Endothelial cell of umbilical vein (primary cell): ENCODE measurements at regions not wholly inside any gene's neighbourhood (a gene's known extent, or its start where the extent isn't known, plus 50 kb on each side); places are given as distances from the start of the nearest gene placed in this dataset.

ENCODE experiments used
- BruUV-seq: library from RNA; stranded (reverse); fragments of 400-500 nt; replicated peaks from 2 replicates; lab custom pipeline; 2021; lab: Mats Ljungman, UMichigan
- CTCF ChIA-PET: fragments of 300-600, 350-600 bp; sonication (Branson Sonifier 250); formaldehyde crosslinking; loops from one replicate; lab custom pipeline; 2021; ENCODE audit warnings: antibody characterized with exemption, inconsistent platforms; lab: Charles Lee
- POLR2A ChIA-PET: fragments of 300-600, 350-600 bp; sonication (Branson Sonifier 250); formaldehyde crosslinking; loops from one replicate; lab custom pipeline; 2021; ENCODE audit warnings: antibody characterized with exemption, inconsistent platforms; lab: Charles Lee
- DNase-seq: peaks from one replicate; pipeline ENCODE4 v3.0.0-alpha.2; 2011; ENCODE audit warnings: low read depth, low spot score
- FAIRE-seq: peaks from 2 replicates; lab custom pipeline; 2011; peaks lifted over from hg19 to GRCh38; lab: Jason Lieb, UNC
- H2AFZ ChIP-seq: 2 replicates; pipeline ENCODE4 v1.6.0; 2012; ENCODE audit warnings: low read depth, low read length, control low read depth, inconsistent platforms
- H3K27ac ChIP-seq: 2 replicates; pipeline ENCODE4 v1.5.1; 2011; ENCODE audit warnings: low read depth, mild to moderate bottlenecking, control low read depth, low read length, moderate library complexity; ENCODE audit not compliant: insufficient read depth
- H3K27me3 ChIP-seq, 2 experiments: 2 replicates each; pipeline versions ENCODE4 v1.6.0 to v1.6.1; 2011; ENCODE audit warnings: low read length in 2 of 2, mixed read lengths in 1 of 2; ENCODE audit not compliant: control insufficient read depth in 2 of 2, insufficient read depth in 2 of 2
- H3K36me3 ChIP-seq, 2 experiments: 2 replicates in 1 of 2; 3 replicates in 1 of 2; pipeline ENCODE4 v1.5.1; 2011; ENCODE audit warnings: low read length in 2 of 2, mild to moderate bottlenecking in 1 of 2, moderate library complexity in 1 of 2; ENCODE audit not compliant: control insufficient read depth in 2 of 2, insufficient read depth in 2 of 2; ENCODE audit errors: extremely low read depth in 1 of 2
- H3K4me1 ChIP-seq: 3 replicates; pipeline ENCODE4 v1.5.1; 2011; ENCODE audit warnings: mild to moderate bottlenecking, low read length; ENCODE audit not compliant: control insufficient read depth, insufficient read depth; ENCODE audit errors: extremely low read depth
- H3K4me2 ChIP-seq: 2 replicates; pipeline ENCODE4 v1.6.1; 2011; ENCODE audit warnings: low read length, control low read depth, mixed read lengths; ENCODE audit not compliant: insufficient read depth
- H3K4me3 ChIP-seq, 3 experiments: fragments of 200-600 bp in 1 of 3; sonication (generic), shearing (Covaris generic) in 1 of 3; replicated peaks in 1 of 3; 2 replicates each; pipeline ENCODE4 v1.5.1; 2011 to 2016; ENCODE audit warnings: control low read depth in 3 of 3, low read length in 3 of 3, mild to moderate bottlenecking in 2 of 3, inconsistent platforms in 1 of 3, low read depth in 1 of 3, moderate library complexity in 1 of 3; ENCODE audit not compliant: insufficient read depth in 1 of 3
- H3K79me2 ChIP-seq: 2 replicates; pipeline ENCODE4 v1.6.0; 2012; ENCODE audit warnings: low read length, inconsistent platforms; ENCODE audit not compliant: control insufficient read depth, insufficient read depth
- H3K9ac ChIP-seq: replicated peaks from 2 replicates; pipeline ENCODE3; 2011; ENCODE audit warnings: low read length, control low read depth; ENCODE audit not compliant: insufficient read depth; ENCODE audit errors: extremely low read depth
- H3K9me1 ChIP-seq: replicated peaks from 3 replicates; pipeline ENCODE4 v1.6.0; 2011; ENCODE audit warnings: mild to moderate bottlenecking, low read length; ENCODE audit not compliant: control insufficient read depth, insufficient read depth; ENCODE audit errors: extremely low read depth
- H3K9me3 ChIP-seq: replicated peaks from 2 replicates; pipeline ENCODE4 v1.5.1; 2012; ENCODE audit warnings: low read length, inconsistent platforms; ENCODE audit not compliant: control insufficient read depth, insufficient read depth
- H4K20me1 ChIP-seq: replicated peaks from 2 replicates; pipeline ENCODE3; 2011; ENCODE audit warnings: mild to moderate bottlenecking, low read length; ENCODE audit not compliant: control insufficient read depth, insufficient read depth; ENCODE audit errors: extremely low read depth
- EZH2 ChIP-seq: IDR thresholded peaks from 2 replicates; pipeline ENCODE4 v1.6.1; 2012; ENCODE audit warnings: borderline replicate concordance, low read depth, mild to moderate bottlenecking, moderate library complexity, low read length, inconsistent platforms; ENCODE audit not compliant: severe bottlenecking
- FOS ChIP-seq: IDR thresholded peaks from 2 replicates; pipeline ENCODE4 v1.6.1; 2011; ENCODE audit warnings: mild to moderate bottlenecking, low read length, moderate library complexity, borderline replicate concordance; ENCODE audit not compliant: insufficient read depth
- GATA2 ChIP-seq: IDR thresholded peaks from 2 replicates; pipeline ENCODE4 v1.7.0; 2011; ENCODE audit warnings: low read depth, mild to moderate bottlenecking, moderate library complexity, mixed read lengths, low read length; ENCODE audit not compliant: insufficient read length, insufficient read depth
- JUN ChIP-seq: IDR thresholded peaks from 2 replicates; pipeline ENCODE4 v1.6.1; 2011; ENCODE audit warnings: borderline replicate concordance, low read depth; ENCODE audit not compliant: insufficient read length, insufficient read depth
- MYC ChIP-seq: IDR thresholded peaks from one replicate; pipeline ENCODE4 v1.6.1; 2011; ENCODE audit warnings: mild to moderate bottlenecking, low read depth, low read length
- POLR2A ChIP-seq: IDR thresholded peaks from 2 replicates; pipeline ENCODE4 v1.6.1; 2012; ENCODE audit warnings: low read depth, mild to moderate bottlenecking, control low read depth, low read length
- POLR2AphosphoS5 ChIP-seq: IDR thresholded peaks from 2 replicates; pipeline ENCODE4 v1.6.1; 2012; ENCODE audit warnings: low read depth, mild to moderate bottlenecking, control low read depth, low read length, moderate library complexity; ENCODE audit not compliant: insufficient read depth
- dilution Hi-C: fragments of 300-500 bp; cut with MboI; formaldehyde crosslinking; loops from one replicate; pipeline ENCODE4 v1.15.0; 2019; ENCODE audit warnings: low sequenced_read_pairs; ENCODE audit not compliant: extremely low pct_ligation_motif_present
- intact Hi-C: fragments of 100-400 bp; cut with micrococcal nuclease; formaldehyde crosslinking; loops from one replicate; pipeline ENCODE4 v1.10.0; 2022
- TF ChIP-seq, protein P1 (sequence below): IDR thresholded peaks from 2 replicates; pipeline ENCODE4 v1.6.1; 2011; ENCODE audit not compliant: insufficient read depth, insufficient read length
- TF ChIP-seq, protein P2 (sequence below), 2 donors: IDR thresholded peaks; 1 replicate in 1 of 2; 2 replicates in 1 of 2; pipeline ENCODE4 v1.5.1; 2011; ENCODE audit warnings: low read length in 2 of 2, mild to moderate bottlenecking in 2 of 2, moderate library complexity in 2 of 2, control low read depth in 1 of 2, inconsistent platforms in 1 of 2, low read depth in 1 of 2; ENCODE audit not compliant: insufficient read depth in 1 of 2; ENCODE audit errors: extremely low read depth in 1 of 2

DNA sequence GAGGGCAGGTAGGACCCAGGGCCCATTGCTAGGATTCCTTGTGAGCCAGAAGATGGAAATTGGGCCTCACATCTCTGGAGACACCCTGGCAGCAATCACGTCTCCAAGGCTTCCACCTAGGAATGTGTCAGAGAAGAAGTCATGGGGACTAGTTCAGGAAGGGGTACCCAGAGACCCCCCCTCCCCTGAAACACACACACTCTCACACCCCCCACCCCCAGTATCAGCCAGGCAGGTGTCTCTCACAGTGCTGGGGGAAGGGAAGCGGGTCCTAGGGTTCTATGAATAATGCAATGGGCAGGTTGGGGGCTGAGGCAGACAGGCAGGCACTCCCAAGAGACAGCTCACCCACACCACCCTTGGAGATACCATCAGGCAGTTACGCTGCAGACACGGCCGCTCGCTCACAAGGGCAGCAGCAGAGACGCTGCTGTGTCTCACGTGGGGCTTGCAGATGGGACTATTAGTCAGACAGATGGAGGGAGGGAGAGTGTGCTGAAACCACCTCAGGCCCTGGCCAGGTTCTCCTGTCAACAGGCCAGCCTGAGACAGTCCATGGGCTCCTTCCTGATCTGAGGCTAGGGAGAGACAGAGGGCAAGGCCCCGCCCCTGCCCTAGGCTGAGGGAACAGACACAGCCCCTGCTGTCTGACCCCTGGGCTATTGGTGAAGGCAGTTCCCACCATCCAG, 134.6 kb downstream of the CYP26B1 start:
- dilution Hi-C loops, result no loop called here
- Histone ChIP-seq H3K4me1 (no peaks in the 10 kb centered on the region), H3K9me3 (no peaks in the 10 kb centered on the region), H3K27ac (no peak overlapping the region), H3K4me2 (no peak overlapping the region), H3K36me3 (no peaks in the 10 kb centered on the region), H3K79me2 (no peaks in the 10 kb centered on the region), H2AFZ (no peak overlapping the region), H3K27me3 (no peaks in the 10 kb centered on the region), H3K9me1 (no peaks in the 10 kb centered on the region), H3K4me3 (no peak overlapping the region), H4K20me1 (no peaks in the 10 kb centered on the region), H3K9ac (no peak overlapping the region)
- ChIA-PET CTCF (no interaction called here), POLR2A (no interaction called here)
- intact Hi-C loops, result no loop called here
- no TSS peak for BruUV-seq
- DNase-seq (no peak), FAIRE-seq (no peak)
- TF ChIP-seq, protein P1, sequence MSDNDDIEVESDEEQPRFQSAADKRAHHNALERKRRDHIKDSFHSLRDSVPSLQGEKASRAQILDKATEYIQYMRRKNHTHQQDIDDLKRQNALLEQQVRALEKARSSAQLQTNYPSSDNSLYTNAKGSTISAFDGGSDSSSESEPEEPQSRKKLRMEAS, result no peak
- TF ChIP-seq JUN (no peak), POLR2AphosphoS5 (no peak), EZH2 (no peak), GATA2 (no peak), FOS (no peak), MYC (no peak), POLR2A (no peak)
- TF ChIP-seq, protein P2, sequence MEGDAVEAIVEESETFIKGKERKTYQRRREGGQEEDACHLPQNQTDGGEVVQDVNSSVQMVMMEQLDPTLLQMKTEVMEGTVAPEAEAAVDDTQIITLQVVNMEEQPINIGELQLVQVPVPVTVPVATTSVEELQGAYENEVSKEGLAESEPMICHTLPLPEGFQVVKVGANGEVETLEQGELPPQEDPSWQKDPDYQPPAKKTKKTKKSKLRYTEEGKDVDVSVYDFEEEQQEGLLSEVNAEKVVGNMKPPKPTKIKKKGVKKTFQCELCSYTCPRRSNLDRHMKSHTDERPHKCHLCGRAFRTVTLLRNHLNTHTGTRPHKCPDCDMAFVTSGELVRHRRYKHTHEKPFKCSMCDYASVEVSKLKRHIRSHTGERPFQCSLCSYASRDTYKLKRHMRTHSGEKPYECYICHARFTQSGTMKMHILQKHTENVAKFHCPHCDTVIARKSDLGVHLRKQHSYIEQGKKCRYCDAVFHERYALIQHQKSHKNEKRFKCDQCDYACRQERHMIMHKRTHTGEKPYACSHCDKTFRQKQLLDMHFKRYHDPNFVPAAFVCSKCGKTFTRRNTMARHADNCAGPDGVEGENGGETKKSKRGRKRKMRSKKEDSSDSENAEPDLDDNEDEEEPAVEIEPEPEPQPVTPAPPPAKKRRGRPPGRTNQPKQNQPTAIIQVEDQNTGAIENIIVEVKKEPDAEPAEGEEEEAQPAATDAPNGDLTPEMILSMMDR (IDR thresholded peaks at IDR 0.05; ENCODE audit: extremely low read depth in 1 of 2, insufficient read depth in 1 of 2, low read depth in 1 of 2, low read length in 2 of 2), result no peak
